NCI-H345 (cell line): ENCODE measurements at regions not wholly inside any gene's neighbourhood (a gene's known extent, or its start where the extent isn't known, plus 50 kb on each side); places are given as distances from the start of the nearest gene placed in this dataset.

Experiments
- DNase-seq: peaks from one replicate; lab custom pipeline; 2025; lab: John Stamatoyannopoulos, UW

GRCh38 chr18:72181241-72181764, 362.8 kb downstream of the CBLN2 start:
- no peak for DNase-seq

- DNase-seq = no peak
Measured at GRCh38 chr18:72180689-72181088, 363.5 kb downstream of the CBLN2 start.

- no peak for DNase-seq
Measured at GRCh38 chr18:72174972-72175649, 369.0 kb downstream of the CBLN2 start.

- peak; percentile 87 for DNase-seq
Measured at GRCh38 chr18:72171596-72171995, 372.5 kb downstream of the CBLN2 start.

GRCh38 chr18:72161691-72162090, 382.5 kb downstream of the CBLN2 start:
- peak; percentile 46 for DNase-seq

- DNase-seq = peak; percentile 83
Measured at GRCh38 chr18:72160510-72161445, 383.4 kb downstream of the CBLN2 start.

GRCh38 chr18:72155327-72155726, 388.8 kb downstream of the CBLN2 start:
- peak; percentile 66 for DNase-seq

GRCh38 chr18:72154926-72155325, 389.2 kb downstream of the CBLN2 start:
- DNase-seq = no peak

- no peak for DNase-seq
Measured at GRCh38 chr18:72152935-72153334, 391.2 kb downstream of the CBLN2 start.

- DNase-seq = no peak
Measured at GRCh38 chr18:72147830-72148229, 396.3 kb downstream of the CBLN2 start.

- DNase-seq = no peak
Measured at GRCh38 chr18:72140007-72140406, 404.1 kb downstream of the CBLN2 start.

- no peak for DNase-seq
Measured at GRCh38 chr18:72128649-72129048, 415.5 kb downstream of the CBLN2 start.

- no peak for DNase-seq
Measured at GRCh38 chr18:72122103-72122502, 422.0 kb downstream of the CBLN2 start.

GRCh38 chr18:72119082-72119481, 425.1 kb downstream of the CBLN2 start:
- peak; percentile 9 for DNase-seq

GRCh38 chr18:72114801-72115594, 429.1 kb downstream of the CBLN2 start:
- DNase-seq = peak; percentile 9

- peak; percentile 78 for DNase-seq
Measured at GRCh38 chr18:72107647-72108383, 436.3 kb downstream of the CBLN2 start.

- no peak for DNase-seq
Measured at GRCh38 chr18:72104851-72105250, 439.3 kb downstream of the CBLN2 start.

- DNase-seq = no peak
Measured at GRCh38 chr18:72102412-72102811, 441.7 kb downstream of the CBLN2 start.

- no peak for DNase-seq
Measured at GRCh38 chr18:72100465-72101004, 443.6 kb downstream of the CBLN2 start.

- no peak for DNase-seq
Measured at GRCh38 chr18:72091369-72091768, 452.8 kb downstream of the CBLN2 start.

GRCh38 chr18:72089432-72089831, 454.7 kb downstream of the CBLN2 start:
- no peak for DNase-seq
